ENCODE measurements at regions not wholly inside any gene's neighbourhood (a gene's known extent, or its start where the extent isn't known, plus 50 kb on each side); places are given as distances from the start of the nearest gene placed in this dataset.
A peak's percentile ranks its signal among the peaks of the same experiment; 100 is the strongest.

DNA sequence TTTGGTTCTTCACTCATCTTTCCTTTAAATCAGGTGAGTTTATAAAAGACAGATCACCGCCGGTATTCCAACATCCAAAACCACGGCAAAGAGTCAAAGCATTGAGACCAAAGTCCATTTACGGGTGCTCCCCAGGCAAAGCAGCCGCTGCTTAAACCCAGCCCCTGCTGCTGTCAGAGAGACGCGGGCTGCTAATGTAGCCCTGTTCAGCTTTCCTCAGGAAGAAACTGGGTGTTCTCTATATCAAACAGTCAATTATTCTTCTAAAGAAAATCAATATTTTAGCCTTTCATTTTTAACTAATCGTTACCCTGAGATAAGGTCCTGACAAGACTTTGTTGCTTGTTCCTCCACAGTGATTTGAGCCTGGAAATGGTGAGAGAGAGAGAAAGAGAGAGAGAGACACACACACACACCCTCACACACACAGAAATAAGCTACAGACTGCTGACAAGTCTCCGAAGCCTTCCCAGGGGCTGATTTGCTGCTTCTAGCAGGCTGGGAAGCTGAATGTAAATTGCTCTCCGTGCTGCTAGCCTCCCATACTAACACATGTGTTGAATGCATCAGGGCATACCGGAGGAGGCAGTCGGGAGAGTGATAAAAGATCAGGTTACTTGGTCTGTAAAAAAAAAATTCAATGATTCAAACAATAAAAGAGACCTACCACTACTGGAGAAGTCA lies 183.0 kb upstream of the ANK3 start (continued):
- TF ChIP-seq, protein P1, sequence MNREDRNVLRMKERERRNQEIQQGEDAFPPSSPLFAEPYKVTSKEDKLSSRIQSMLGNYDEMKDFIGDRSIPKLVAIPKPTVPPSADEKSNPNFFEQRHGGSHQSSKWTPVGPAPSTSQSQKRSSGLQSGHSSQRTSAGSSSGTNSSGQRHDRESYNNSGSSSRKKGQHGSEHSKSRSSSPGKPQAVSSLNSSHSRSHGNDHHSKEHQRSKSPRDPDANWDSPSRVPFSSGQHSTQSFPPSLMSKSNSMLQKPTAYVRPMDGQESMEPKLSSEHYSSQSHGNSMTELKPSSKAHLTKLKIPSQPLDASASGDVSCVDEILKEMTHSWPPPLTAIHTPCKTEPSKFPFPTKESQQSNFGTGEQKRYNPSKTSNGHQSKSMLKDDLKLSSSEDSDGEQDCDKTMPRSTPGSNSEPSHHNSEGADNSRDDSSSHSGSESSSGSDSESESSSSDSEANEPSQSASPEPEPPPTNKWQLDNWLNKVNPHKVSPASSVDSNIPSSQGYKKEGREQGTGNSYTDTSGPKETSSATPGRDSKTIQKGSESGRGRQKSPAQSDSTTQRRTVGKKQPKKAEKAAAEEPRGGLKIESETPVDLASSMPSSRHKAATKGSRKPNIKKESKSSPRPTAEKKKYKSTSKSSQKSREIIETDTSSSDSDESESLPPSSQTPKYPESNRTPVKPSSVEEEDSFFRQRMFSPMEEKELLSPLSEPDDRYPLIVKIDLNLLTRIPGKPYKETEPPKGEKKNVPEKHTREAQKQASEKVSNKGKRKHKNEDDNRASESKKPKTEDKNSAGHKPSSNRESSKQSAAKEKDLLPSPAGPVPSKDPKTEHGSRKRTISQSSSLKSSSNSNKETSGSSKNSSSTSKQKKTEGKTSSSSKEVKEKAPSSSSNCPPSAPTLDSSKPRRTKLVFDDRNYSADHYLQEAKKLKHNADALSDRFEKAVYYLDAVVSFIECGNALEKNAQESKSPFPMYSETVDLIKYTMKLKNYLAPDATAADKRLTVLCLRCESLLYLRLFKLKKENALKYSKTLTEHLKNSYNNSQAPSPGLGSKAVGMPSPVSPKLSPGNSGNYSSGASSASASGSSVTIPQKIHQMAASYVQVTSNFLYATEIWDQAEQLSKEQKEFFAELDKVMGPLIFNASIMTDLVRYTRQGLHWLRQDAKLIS (CRISPR knock-in tag; IDR thresholded peaks at IDR 0.05): no peak
- TF ChIP-seq, protein P2, sequence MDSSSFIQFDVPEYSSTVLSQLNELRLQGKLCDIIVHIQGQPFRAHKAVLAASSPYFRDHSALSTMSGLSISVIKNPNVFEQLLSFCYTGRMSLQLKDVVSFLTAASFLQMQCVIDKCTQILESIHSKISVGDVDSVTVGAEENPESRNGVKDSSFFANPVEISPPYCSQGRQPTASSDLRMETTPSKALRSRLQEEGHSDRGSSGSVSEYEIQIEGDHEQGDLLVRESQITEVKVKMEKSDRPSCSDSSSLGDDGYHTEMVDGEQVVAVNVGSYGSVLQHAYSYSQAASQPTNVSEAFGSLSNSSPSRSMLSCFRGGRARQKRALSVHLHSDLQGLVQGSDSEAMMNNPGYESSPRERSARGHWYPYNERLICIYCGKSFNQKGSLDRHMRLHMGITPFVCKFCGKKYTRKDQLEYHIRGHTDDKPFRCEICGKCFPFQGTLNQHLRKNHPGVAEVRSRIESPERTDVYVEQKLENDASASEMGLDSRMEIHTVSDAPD (CRISPR knock-in tag; IDR thresholded peaks at IDR 0.05): no peak

DNA sequence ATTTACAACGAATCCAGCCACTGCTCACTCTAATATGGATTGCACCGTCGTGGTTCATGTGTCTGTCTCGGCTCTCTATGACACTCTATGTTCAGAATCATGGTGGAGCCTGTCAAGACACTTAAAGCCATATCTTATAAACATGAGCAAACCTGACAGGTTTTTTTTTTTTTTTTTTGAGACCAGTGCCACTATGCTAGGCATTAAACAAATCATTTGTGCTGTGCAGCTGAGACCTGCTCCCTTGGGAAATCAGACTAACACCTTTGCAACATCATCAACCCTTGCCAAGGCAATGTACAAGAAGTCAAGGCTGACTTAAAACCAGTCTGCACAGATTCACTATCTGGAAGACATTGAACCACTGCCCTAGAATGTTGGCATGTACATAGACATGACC lies 181.2 kb upstream of the ANK3 start:
- H4K20me1 ChIP-seq (replicated peaks; ENCODE audit: control insufficient read depth, insufficient read depth, low read length): no peaks in the 10 kb centered on the region
- H3K9me3 ChIP-seq (replicated peaks; ENCODE audit: control insufficient read depth, insufficient read depth, low read depth, low read length): no peaks in the 10 kb centered on the region
- H3K9me1 ChIP-seq (ENCODE audit: control insufficient read depth, insufficient read depth, low read length): no peaks in the 10 kb centered on the region
- H3K4me2 ChIP-seq (ENCODE audit: insufficient read depth, low read length): no peak overlapping the region
- H3K27me3 ChIP-seq (ENCODE audit: control insufficient read depth in 2 of 2, insufficient read depth in 2 of 2, low read length in 2 of 2): peaks cover 0 to 7% of the 10 kb centered on the region in 2 experiments; a peak in 2 of 5 replicates
- H3K36me3 ChIP-seq (ENCODE audit: control insufficient read depth, insufficient read depth, low read length): no peaks in the 10 kb centered on the region
- 0% methylated on average over 4 of the region's 4 CpGs for WGBS (ENCODE audit: insufficient coverage, low coverage, missing lambda C conversion rate)
- no TSS peak for BruUV-seq (replicated peaks)
- H3K4me3 ChIP-seq: no peak overlapping the region
- no peaks in the 10 kb centered on the region for H3K4me1 ChIP-seq (replicated peaks in 1 of 2; ENCODE audit: control insufficient read depth in 2 of 2, insufficient read depth in 2 of 2, low read length in 2 of 2)
- intact Hi-C loops (cut with micrococcal nuclease): no loop called here
- H2AFZ ChIP-seq (ENCODE audit: low read depth, low read length): no peak overlapping the region
- FAIRE-seq (peak; percentile 32), ATAC-seq (no peak), DNase-seq (ENCODE audit: extremely low read depth in 1 of 4, low spot score in 3 of 4) (no peak)
- no peaks in the 10 kb centered on the region for H3K79me2 ChIP-seq (ENCODE audit: control insufficient read depth, insufficient read depth, low read length)
- H3K9ac ChIP-seq (ENCODE audit: insufficient read depth in 1 of 2, low read depth in 2 of 2, low read length in 2 of 2): no peak overlapping the region
- POLR2A ChIA-PET: no interaction called here
- CTCF ChIA-PET (ENCODE audit: low intra/inter-chr PET ratio): no interaction called here
- TF ChIP-seq TAF1 (IDR thresholded peaks at IDR 0.05; ENCODE audit: control insufficient read depth, extremely low read depth, insufficient read depth, low read length, severe bottlenecking) (no peak), BRD4 (IDR thresholded peaks at IDR 0.05) (no peak), NR4A1 (CRISPR knock-in tag; IDR thresholded peaks at IDR 0.05) (no peak), NR4A1 (tag; IDR thresholded peaks at IDR 0.05) (no peak)
- TF ChIP-seq, protein P3, sequence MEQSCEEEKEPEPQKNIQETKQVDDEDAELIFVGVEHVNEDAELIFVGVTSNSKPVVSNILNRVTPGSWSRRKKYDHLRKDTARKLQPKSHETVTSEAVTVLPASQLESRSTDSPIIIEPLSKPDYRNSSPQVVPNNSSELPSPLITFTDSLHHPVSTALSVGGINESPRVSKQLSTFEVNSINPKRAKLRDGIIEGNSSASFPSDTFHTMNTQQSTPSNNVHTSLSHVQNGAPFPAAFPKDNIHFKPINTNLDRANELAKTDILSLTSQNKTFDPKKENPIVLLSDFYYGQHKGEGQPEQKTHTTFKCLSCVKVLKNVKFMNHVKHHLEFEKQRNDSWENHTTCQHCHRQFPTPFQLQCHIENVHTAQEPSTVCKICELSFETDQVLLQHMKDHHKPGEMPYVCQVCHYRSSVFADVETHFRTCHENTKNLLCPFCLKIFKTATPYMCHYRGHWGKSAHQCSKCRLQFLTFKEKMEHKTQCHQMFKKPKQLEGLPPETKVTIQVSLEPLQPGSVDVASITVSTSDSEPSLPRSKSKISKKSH (CRISPR knock-in tag; IDR thresholded peaks at IDR 0.05): no peak
- TF ChIP-seq, protein P4, sequence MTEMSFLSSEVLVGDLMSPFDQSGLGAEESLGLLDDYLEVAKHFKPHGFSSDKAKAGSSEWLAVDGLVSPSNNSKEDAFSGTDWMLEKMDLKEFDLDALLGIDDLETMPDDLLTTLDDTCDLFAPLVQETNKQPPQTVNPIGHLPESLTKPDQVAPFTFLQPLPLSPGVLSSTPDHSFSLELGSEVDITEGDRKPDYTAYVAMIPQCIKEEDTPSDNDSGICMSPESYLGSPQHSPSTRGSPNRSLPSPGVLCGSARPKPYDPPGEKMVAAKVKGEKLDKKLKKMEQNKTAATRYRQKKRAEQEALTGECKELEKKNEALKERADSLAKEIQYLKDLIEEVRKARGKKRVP (CRISPR knock-in tag; IDR thresholded peaks at IDR 0.05): no peak
- in situ Hi-C loops (cut with MboI): no loop called here
- no peak overlapping the region for H3K27ac ChIP-seq (ENCODE audit: extremely low read depth, low read depth, low read length)
